ENCODE measurements at regions not wholly inside any gene's neighbourhood (a gene's known extent, or its start where the extent isn't known, plus 50 kb on each side); places are given as distances from the start of the nearest gene placed in this dataset.

- Mint-ChIP-seq H3K27ac (no peak overlapping the region), H3K9me3 (peaks cover 2 to 3% of the 10 kb centered on the region in 2 experiments; a peak in 2 of 5 replicates), H3K4me3 (no peak overlapping the region), H3K36me3 (ENCODE audit: insufficient read depth in 1 of 3, low read depth in 3 of 3) (no peaks in the 10 kb centered on the region), H3K27me3 (ENCODE audit: low read depth) (peaks cover 22% of the 10 kb centered on the region), H3K4me1 (no peaks in the 10 kb centered on the region)
- H2BK12ac ChIP-seq (ENCODE audit: insufficient read length, low read depth, low read length) = no peak overlapping the region
- H3K79me1 ChIP-seq (ENCODE audit: insufficient read depth, low read depth, low read length, poor library complexity, severe bottlenecking) = no peaks in the 10 kb centered on the region
- H3K79me2 ChIP-seq (ENCODE audit: insufficient read depth, low read length) = no peaks in the 10 kb centered on the region
- no peak overlapping the region for H3T11ph ChIP-seq (ENCODE audit: low read length)
- H2AFZ ChIP-seq (ENCODE audit: low read length) = no peak overlapping the region
- no peak overlapping the region for H3K18ac ChIP-seq (ENCODE audit: insufficient read length, low read depth, low read length)
- H3K23me2 ChIP-seq (ENCODE audit: insufficient read length, low read depth, low read length, poor library complexity, severe bottlenecking) = no peaks in the 10 kb centered on the region
- no peaks in the 10 kb centered on the region for H4K20me1 ChIP-seq (ENCODE audit: control insufficient read depth, insufficient read depth, insufficient read length)
- H2AK5ac ChIP-seq (ENCODE audit: insufficient read length, low read length) = no peak overlapping the region
- H4K91ac ChIP-seq (ENCODE audit: insufficient read length, low read depth, low read length) = no peak overlapping the region
- H3K27ac ChIP-seq (ENCODE audit: insufficient read length, low read depth, low read length) = no peak overlapping the region
- H3K9me3 ChIP-seq (ENCODE audit: control insufficient read depth, low read depth, low read length) = no peaks in the 10 kb centered on the region
- TF ChIP-seq, protein P1, sequence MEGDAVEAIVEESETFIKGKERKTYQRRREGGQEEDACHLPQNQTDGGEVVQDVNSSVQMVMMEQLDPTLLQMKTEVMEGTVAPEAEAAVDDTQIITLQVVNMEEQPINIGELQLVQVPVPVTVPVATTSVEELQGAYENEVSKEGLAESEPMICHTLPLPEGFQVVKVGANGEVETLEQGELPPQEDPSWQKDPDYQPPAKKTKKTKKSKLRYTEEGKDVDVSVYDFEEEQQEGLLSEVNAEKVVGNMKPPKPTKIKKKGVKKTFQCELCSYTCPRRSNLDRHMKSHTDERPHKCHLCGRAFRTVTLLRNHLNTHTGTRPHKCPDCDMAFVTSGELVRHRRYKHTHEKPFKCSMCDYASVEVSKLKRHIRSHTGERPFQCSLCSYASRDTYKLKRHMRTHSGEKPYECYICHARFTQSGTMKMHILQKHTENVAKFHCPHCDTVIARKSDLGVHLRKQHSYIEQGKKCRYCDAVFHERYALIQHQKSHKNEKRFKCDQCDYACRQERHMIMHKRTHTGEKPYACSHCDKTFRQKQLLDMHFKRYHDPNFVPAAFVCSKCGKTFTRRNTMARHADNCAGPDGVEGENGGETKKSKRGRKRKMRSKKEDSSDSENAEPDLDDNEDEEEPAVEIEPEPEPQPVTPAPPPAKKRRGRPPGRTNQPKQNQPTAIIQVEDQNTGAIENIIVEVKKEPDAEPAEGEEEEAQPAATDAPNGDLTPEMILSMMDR (conservative IDR thresholded peaks at IDR 0.05) = no peak
- H4K8ac ChIP-seq (replicated peaks; ENCODE audit: insufficient read length, low read depth, low read length) = no peak overlapping the region
- H3K4me2 ChIP-seq (ENCODE audit: insufficient read depth, insufficient read length, low read length) = no peak overlapping the region
- H2BK15ac ChIP-seq (ENCODE audit: low read depth, low read length) = no peak overlapping the region
- no peak overlapping the region for H3K23ac ChIP-seq (ENCODE audit: insufficient read length, low read depth, low read length)
- no peak overlapping the region for H2BK20ac ChIP-seq (ENCODE audit: low read depth, low read length, poor library complexity, severe bottlenecking)
- no peak for DNase-seq
- H3K27me3 ChIP-seq (ENCODE audit: insufficient read depth, low read length) = no peaks in the 10 kb centered on the region
- no peak overlapping the region for H4K5ac ChIP-seq (ENCODE audit: insufficient read length, low read depth, low read length)
- WGBS (ENCODE audit: extremely low coverage, insufficient read length, low lambda C conversion rate) = no CpG with 5 or more reads among the region's 1 CpG
- H2BK5ac ChIP-seq (ENCODE audit: insufficient read length, low read length) = no peak overlapping the region
- H3K4me1 ChIP-seq (ENCODE audit: insufficient read depth, low read length) = no peaks in the 10 kb centered on the region
- no peak overlapping the region for H3K4ac ChIP-seq (ENCODE audit: low read depth, low read length)
- H3K9ac ChIP-seq (ENCODE audit: extremely low read depth, insufficient read length, low read length) = no peak overlapping the region
- H2BK120ac ChIP-seq (ENCODE audit: low read depth, low read length, poor library complexity, severe bottlenecking) = no peak overlapping the region
- H3K56ac ChIP-seq (ENCODE audit: insufficient read length, low read depth, low read length) = no peak overlapping the region
- H3K14ac ChIP-seq (ENCODE audit: insufficient read depth, low read length) = no peak overlapping the region
These were observed 52.9 kb upstream of the EPHB1 start for GRCh38 chr3:134742202-134742601.
